ENCODE measurements at regions not wholly inside any gene's neighbourhood (a gene's known extent, or its start where the extent isn't known, plus 50 kb on each side); places are given as distances from the start of the nearest gene placed in this dataset.
"Not testable (repeated sequence)": the region's sequence is repeated elsewhere in the genome, so short reads cannot be mapped to it uniquely, and the experiment has no call there.

DNA sequence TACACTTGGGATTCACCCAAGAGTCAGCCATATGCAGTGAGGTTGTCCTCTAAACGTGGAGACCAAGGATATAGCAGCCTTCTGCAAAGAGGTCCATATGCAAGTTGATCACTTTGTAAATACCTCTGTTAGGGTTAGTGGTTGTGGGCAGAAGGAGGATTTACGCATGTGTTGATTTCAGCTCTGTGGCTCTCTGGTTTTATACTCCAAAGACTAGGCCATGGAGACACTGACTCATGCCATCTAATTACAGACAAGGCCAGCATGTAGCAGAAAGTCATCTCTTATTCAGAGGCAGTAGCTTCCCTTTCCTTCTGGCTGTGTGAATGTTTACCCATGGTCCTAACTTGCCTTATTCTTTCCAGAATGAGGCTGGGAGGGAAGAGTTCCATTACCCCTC, 140.9 kb upstream of the GOLGA6L4 start:
- DNase-seq: not testable (repeated sequence)

DNA sequence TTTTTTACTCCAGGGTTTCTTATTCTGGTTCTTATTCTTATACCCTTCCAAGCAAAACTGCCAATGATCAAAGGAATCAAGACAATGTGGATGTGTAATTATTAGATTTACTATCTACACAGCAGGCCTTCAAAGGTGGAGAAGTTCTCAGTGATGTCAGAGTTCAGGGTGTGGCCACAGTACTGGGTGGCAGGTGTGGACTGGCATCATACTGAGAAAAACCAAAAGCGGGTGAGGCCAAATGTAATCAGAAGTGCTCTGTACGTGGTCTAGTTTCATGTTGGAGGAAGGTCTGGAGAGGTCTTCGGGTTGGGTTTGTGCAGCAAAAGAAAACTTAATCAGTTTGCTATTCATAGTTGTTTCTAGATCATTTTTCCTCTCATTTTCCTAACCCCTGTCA, 138.5 kb upstream of the GOLGA6L4 start:
- not testable (repeated sequence) for DNase-seq

DNA sequence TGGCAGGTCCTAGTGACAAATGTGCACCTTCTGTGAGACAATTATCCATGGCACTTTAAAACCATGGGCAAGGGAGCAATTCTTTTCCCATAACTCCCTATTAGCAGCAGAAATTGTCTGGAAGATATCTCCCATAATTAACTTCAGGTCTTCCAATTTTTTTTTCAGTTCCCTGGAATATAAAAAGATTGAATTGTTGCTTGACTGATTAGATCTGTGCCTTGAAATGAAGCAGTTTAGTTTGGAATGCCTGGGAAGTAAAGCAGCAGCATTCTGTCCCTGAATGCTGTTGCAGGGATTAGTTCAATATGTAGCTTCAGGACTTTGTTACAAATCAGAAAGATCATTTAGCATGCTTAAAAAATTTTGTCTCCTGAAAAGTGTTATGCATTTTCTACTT, 137.0 kb upstream of the GOLGA6L4 start:
- DNase-seq: no peak

DNA sequence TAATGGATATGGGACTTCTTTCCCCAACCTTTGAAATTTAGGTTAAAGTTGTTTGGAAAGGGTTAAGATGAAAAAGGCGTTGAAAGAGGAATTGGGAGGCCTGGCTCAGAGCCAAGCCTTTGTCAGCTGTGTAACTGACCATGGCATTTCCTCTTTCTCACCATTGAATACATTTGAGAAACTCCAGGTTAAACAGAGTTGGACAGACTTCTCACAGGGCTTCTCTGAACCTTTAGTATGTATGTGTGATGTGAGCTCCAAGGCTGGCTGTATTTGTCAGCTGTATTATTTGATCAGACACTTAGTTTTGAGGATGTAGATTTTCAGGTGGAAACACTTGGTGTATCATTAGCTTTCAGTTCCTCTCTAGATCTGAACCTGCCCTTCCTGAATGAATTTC, 136.4 kb upstream of the GOLGA6L4 start:
- no peak for DNase-seq

DNA sequence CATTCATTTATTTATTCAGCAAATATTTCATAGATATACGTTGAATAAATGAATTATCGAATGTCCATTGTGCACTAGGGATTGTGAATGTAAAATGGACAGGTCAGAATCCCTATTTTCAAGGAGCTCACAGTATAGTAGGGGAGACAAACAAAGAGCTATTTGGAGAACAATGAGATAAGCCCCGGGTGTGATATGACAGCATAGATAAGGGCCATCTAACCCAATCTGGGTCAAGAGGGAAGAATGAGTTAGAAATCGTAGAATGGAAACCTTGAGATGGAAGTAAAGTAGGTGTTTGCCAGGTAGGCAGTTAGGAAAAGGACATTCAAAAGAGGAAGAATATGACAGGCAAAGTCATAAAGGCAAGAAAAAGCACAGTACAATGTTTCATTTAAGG, 132.2 kb upstream of the GOLGA6L4 start:
- no peak for DNase-seq

DNA sequence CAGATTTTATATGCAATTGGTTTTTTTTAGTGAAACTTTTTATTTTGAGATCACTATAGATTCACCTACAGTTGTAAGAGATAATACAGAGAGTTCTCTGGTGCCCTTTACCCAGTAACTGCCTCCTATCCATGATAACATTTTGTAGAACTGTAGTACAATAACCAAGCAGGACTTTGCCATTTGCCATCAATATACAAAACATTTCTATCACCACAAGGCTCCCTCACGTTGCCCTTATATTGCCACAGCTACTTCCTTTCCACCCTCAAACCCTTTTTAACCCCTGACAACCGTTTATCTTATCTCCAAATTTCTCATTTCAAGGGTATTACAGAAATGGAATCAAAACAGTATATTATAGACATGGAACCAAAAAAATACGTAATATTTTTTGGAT, 130.7 kb upstream of the GOLGA6L4 start:
- DNase-seq: no peak

DNA sequence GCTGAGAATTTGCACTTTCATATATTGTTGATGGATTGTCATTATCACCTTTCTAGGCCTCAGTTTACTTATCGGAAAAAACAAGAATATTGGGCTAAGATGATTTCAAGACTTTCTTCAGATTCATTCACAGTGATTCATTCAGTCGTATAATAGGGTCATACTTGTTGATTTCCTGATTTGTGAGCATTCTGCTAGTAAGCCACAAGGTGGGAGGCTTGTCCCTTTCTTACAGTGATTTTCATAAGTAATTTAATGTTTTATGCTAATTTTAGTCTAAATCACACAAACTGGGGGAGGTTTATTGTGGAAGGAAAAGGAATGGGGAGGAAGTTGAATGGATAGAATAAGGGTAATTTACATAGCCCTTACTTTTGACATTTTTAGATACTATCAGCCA, 126.8 kb upstream of the GOLGA6L4 start:
- no peak for DNase-seq

DNA sequence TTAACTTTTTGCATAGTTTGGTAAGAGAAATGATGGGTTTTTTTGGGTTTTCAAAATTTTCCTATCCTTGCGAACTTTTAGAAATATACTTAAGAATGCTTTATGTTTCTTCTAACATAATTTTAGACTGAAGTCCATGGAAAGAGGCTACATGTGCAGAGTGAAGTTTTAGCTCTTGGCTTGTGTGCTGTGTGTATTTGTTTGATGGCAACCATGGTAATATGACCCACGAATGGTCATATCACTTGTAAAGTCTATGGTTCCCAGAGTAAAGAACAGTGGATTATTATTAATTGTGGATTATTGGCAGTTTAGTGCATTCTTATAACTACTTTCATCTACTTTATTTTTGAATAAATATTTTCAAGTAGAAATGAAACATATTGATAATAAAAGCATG, 124.0 kb upstream of the GOLGA6L4 start:
- DNase-seq: no peak

DNA sequence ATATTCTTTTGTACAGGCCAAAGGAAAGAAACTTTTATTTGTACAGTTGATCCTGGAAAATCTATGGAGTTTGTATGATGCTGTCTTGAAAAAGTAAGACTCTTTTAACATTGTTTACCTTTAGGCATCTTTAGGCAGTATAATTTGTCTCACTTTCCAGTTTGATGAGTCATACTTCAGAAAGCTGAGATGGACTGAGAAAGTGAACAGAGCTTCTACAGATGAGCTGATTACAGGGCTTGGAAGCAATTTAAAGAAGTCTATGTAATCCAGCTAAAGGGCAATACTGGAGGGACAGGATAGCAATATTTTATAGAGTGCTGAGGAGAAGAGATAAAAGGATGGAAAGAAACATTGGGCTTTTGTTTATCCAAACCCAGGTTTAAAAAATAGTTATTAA, 123.5 kb upstream of the GOLGA6L4 start:
- DNase-seq: no peak

DNA sequence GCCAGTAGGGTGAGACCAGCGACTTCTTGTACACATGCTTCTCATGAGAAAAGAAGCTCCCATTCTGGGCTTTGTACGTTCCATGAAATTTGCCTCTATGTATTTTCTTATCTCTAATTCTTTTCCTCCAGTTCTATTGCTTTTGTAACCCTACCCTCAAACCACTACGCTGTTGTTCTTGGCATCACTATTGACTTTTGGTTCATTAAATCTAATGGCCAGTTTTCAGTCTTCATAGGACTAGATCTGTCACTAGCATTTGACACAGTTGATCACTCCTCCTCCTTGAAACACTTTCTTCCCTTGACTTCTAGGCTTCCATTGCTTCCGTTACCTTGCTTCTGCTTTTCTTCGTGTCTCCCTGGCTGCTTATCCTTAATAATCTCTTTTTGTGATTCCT, 121.7 kb upstream of the GOLGA6L4 start:
- no peak for DNase-seq

DNA sequence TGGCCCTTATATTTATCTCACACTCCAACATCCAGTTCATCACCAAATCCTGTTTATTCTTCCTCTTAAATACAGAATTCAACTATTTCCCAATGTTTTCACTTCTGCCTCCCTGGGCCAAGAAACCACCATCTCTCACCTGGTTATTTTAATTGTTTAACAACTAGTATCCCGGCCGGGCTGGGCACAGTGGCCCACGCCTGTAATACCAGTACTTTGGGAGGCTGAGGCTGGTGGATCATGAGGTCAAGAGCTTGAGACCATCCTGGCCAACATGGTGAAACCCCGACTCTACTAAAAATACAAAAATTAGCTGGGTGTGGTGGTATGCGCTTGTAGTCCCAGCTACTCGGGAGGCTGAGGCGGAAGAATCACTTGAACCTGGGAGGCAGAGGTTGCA, 120.9 kb upstream of the GOLGA6L4 start:
- DNase-seq: not testable (repeated sequence)

DNA sequence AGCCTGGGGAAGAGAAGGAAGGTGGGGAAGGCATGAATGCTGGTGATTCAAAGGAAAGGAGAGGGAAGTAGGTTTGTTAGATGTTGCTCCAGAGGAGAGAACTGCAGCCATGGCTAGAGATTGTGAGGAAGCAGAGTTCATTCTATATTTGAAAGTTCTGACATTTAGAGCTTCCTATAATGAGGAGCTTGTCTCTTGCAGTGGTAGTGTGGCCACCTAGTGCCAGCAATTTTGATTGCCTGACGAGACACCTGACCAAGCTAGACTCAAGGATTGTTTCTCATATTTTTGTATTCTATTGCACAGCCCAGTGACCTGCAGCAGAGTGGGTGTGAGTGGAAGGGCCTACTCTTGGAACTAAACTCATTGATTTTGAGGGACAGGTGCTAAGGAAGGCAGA, 116.2 kb upstream of the GOLGA6L4 start:
- DNase-seq: not testable (repeated sequence)

DNA sequence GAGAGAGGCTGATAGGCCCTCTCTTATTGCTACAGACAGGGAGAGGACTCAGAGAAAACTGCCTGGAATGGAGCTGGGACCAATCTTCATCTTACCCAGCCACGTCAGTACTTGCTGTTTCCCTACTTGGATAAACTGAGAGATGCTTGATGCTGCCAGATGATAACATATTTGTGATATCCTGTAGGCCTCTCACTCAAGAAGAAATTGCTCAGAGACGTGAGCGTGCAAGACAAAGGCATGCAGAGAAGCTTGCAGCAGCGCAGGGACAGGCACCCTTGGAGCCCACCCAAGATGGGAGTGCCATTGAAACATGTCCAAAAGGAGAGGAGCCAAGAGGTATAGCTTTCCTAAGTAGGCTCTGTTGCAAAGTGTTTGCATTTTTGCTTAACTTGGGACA, 114.7 kb upstream of the GOLGA6L4 start:
- not testable (repeated sequence) for DNase-seq

DNA sequence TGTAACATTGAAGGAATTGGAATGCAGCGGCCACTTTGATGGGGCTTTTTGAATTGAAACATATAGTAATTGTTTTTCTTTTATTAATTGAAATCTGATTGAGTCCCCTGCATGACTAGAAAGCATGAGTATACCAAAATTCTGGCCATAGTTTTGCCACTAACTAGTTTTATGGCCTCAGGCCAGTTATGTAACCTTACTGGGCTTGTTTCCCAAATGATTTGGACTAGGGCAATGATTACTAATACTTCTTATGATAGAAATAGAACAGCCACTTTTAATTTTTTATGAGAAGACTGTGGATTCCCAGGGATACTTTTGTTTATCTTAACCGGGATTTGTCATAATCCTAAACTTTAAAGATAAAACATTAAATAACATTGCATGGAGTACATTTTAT, 106.9 kb upstream of the GOLGA6L4 start:
- DNase-seq: not testable (repeated sequence)

DNA sequence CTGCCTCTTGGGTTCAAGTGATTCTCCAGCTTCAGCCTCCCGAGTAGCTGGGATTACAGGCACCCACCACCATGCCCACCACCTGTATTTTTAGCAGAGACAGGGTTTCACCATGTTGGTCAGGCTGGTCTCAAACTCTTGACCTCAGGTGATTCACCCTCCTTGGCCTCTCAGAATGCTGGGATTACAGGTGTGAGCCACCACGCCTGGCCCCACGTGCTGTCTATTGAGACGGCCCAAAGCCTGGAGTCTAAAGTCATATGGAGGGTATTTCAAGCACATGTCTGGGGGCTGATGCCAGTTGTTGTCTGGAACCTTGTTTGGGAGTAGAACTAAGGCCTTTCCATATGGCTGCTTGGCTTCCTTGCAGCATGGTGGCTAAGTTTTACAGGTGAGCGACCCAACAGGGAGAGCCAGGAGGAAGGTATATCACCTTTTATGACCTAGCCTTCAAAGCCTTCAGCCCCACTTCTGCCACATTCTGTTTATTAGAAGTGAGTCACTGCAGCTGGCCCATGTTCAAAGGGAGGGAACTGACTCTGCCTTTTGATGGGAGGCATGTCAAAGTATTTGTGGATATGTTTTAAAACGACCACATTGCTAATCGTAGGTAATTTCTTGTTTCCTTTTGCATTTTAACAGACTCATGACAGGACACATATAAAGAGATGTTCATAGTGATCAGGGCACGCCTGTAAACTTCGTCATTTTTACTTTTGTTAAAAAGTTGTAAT, 105.3 kb upstream of the GOLGA6L4 start:
- not testable (repeated sequence) for DNase-seq

DNA sequence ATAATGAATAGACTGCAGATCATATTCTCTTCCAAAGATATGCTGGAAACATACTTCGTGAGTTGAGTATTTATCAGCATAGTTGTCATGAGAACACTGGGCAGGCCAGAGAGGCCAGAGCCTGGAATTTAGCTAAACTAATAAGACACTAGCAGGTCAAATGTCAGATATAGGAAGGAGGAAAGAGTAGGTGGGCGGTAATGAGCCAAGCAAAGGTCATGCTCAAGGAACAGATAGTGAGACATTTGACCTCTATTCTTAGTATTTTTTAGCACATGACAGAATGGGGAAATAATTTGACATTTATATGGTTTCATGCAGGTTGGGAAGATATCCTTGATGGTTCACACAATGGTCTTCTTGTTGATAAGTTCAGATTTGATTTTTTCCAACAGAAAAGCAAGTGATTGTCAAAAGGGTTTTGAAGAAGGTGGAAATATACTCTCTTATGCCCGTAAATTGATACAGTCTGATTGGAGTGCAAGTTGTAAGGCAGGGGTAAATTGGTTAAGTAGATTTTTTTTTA, 99.6 kb upstream of the GOLGA6L4 start:
- DNase-seq: not testable (repeated sequence)

DNA sequence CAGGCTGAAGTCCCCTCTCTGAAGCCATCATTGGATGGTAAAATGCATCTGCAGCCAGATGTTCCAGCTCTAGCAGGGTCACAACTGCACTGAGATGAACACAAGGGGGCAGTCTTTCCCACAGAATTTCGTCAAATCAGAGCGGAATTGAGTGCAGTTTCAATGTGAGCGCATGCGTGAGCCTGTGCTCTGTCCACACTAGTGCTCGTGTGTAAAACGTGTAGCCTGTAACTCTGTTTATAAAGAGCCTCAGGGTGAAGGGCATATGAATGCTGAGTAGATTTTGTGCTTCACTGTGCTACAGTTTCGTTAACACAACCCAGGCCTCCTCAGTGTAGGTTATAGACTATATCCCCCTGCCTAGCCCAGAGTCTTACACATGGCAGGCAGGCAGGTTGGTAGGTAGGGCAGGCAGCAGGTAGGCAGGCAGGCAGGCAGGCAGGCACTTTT, 92.7 kb upstream of the GOLGA6L4 start:
- DNase-seq: peak; percentile 83

DNA sequence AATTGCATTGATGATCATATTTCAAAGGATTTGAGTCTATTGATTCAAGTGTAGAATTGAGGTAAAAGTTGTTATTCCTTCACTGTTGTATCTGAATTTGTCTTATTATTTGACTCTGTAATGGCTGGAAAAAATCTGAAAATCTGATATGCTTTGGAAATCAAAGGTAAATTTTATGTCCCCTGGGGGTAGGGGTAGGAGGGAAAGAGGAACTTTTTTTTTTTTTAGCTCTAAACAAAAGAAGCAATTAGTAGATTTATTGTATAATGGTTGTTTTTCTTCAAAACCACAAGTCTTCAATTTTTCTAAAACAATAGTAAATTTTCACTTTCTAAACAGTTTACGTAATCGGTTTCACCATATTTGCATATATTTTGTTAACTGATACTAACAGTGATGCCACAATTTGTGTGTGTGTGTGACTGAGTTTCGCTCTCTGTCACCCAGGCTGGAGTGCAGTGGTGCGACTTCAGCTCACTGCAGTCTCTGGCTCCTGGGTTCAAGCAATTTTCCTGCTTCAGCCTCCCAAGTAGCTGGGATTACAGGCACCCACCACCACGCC, 91.7 kb upstream of the GOLGA6L4 start:
- no peak for DNase-seq

DNA sequence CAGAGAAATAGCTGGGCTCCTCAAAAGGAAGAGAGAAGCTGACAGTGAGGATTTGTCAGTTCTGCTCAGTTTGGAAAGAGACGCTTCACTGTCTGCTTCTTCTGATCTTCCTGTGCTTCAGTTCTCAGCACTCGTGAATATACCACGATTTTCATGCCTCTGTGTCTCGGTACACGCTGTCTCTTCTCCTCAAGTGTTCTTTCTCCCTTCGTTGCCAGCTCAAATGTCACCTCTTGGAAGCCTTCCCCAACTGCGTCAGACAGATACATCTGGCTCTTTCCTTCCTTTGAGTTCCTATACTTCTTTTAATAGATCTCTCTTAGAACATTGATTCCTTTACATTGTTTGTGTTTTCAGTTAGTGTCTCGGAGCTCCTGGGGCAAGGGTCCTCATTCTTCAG, 90.6 kb upstream of the GOLGA6L4 start:
- DNase-seq: not testable (repeated sequence)

DNA sequence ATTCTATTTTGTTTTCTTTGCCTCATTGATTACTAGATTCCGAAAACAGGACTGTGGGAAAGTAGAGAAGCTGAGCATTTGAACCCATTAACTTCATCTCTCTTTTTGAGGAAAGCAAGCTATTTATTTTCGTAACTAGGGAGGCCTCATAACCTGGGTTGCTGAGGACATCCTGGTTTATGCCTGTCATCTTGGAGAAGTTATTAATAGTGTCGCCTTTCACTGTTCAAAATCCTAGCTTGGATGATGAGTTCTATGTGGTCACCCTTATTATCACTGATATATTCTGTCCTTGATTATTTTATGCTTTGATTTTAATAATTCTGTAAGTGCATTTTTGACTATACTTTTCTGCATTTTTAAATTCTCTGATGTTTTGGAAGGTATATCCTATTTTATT, 89.3 kb upstream of the GOLGA6L4 start:
- not testable (repeated sequence) for DNase-seq

DNA sequence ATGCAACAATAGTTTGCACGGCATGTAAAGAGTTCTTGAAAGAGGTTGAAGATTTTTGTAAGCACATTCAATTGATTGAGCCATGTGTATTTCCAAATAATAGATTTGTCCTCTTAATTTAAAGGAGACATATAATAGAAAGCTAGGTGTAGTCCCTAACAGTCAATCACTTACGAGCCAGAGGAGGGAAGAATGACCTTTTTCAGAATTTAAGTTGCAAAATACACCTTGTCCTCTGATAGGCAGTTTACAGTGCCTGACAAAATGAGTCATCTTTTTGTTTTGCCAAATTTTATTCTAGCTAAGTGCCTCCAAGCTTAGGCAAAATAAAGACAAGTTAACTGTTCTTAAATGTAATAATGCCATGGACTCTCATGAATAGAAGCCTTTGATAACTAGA, 88.3 kb upstream of the GOLGA6L4 start:
- not testable (repeated sequence) for DNase-seq

DNA sequence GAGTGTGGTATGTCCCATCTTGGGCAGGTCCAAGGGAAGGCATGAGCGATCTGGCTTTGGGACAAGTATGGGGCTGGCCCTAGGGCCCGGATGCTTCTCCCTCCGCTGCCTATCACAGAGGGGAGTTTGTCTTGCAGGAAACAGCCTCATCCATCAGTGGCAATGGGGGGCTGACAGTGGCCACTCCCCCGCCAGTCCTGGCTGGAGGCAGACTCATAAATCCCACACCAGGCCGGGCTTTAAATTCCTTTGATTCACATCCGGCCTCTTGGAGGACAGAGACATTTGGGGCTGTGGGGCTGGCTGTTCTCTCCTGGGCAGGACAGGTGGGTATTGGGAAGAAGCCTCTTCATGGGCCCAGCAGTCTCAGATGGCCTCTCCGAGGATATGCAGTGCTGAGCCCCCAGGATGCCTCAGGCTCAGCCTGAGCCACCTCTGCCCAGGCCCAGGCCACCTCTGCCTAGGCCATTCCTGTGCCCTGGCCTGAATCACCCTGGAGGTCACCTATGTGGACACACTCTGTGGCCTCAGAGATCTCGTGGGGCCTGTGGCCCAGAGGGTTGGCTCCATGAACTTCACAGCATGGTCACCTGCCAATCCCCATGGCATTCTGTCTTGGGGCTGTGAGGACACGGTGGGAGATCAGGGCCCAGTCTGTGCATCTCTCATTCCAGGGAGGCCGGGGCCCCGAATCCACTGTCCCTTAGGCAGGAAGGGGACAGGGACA, 84.2 kb upstream of the GOLGA6L4 start:
- DNase-seq: no peak

DNA sequence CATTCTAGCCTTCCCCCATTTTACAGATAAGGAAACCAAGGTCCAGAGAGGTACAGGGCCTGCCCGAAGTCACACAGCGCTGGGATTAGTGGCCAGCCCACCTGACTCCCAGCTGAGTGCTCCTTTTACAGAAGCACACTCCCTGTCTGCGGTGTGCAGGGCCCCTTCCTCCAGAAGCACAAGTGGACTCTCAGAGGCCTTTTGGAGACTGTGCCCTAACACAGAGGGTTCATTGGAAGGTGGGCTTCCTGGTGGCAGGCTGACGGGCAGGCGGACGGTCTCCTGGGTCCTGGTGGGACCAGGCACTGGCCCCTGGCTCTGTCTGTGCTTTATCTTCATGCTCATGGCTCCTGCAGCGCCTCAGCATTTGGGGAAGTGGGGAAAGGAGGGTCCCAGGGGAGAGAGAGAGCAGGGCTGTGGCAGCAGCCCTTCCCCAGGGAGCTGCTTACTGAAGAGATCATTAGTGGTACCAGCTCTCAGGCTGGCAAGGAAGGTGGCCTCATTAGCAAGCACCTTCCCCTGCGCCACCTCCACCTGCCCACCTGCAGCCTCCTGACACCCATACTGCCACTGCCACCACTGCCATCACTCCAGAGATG, 83.1 kb upstream of the GOLGA6L4 start:
- not testable (repeated sequence) for DNase-seq

Measured in CD4-positive, alpha-beta T cell treated with Interleukin-10 for 1 hour (primary cell).